Caco-2 (cell line): ENCODE measurements at regions not wholly inside any gene's neighbourhood (a gene's known extent, or its start where the extent isn't known, plus 50 kb on each side); places are given as distances from the start of the nearest gene placed in this dataset.

ENCODE experiments used
- BruUV-seq: library from RNA; stranded (reverse); fragments of 400-500 nt; replicated peaks from 2 replicates; lab custom pipeline; 2021; lab: Mats Ljungman, UMichigan
- CTCF ChIA-PET: fragments of 300-600 bp; sonication (Branson Sonifier 250); formaldehyde crosslinking; loops from one replicate; lab custom pipeline; 2022; ENCODE audit warnings: antibody characterized with exemption; lab: Charles Lee
- POLR2A ChIA-PET: fragments of 300-600 bp; sonication (Branson Sonifier 250); formaldehyde crosslinking; loops from one replicate; lab custom pipeline; 2022; ENCODE audit warnings: antibody characterized with exemption; lab: Charles Lee
- DNase-seq, 2 experiments: peaks; one replicate each; pipeline versions ENCODE4 v3.0.0 to v3.0.0-alpha.2; 2020 to 2022
- H3K27me3 ChIP-seq: replicated peaks from 2 replicates; pipeline ENCODE4 v1.6.0; 2011; ENCODE audit warnings: low read length; ENCODE audit not compliant: control insufficient read depth, insufficient read depth
- H3K36me3 ChIP-seq: 2 replicates; pipeline ENCODE4 v1.5.1; 2011; ENCODE audit warnings: low read length; ENCODE audit not compliant: control insufficient read depth, insufficient read depth
- H3K4me1 ChIP-seq: fragments of 250-450 bp; sonication (Bioruptor Pico); 2 replicates; pipeline ENCODE4 v1.5.1; 2020; ENCODE audit warnings: mild to moderate bottlenecking
- H3K4me3 ChIP-seq: 2 replicates; pipeline ENCODE4 v1.5.1; 2011; ENCODE audit warnings: low read depth, mild to moderate bottlenecking, control low read depth, low read length
- H3K9me3 ChIP-seq: fragments of 250-450 bp; sonication (Bioruptor Pico); 2 replicates; pipeline ENCODE4 v1.5.1; 2020; ENCODE audit warnings: mild to moderate bottlenecking, moderate library complexity
- H3K27ac Mint-ChIP-seq: one replicate; pipeline ENCODE4 v1.8.0; 2022; ENCODE audit warnings: mixed read lengths; ENCODE audit not compliant: unreplicated experiment
- H3K27me3 Mint-ChIP-seq: one replicate; pipeline ENCODE4 v1.8.0; 2022; ENCODE audit warnings: mixed read lengths; ENCODE audit not compliant: insufficient read depth, unreplicated experiment
- H3K36me3 Mint-ChIP-seq: one replicate; pipeline ENCODE4 v1.8.0; 2022; ENCODE audit warnings: mild to moderate bottlenecking, mixed read lengths; ENCODE audit not compliant: insufficient read depth, unreplicated experiment
- H3K4me1 Mint-ChIP-seq: one replicate; pipeline ENCODE4 v1.8.0; 2022; ENCODE audit warnings: low read depth, mixed read lengths; ENCODE audit not compliant: unreplicated experiment
- H3K4me3 Mint-ChIP-seq: one replicate; pipeline ENCODE4 v1.8.0; 2022; ENCODE audit warnings: mild to moderate bottlenecking, moderate library complexity, mixed read lengths; ENCODE audit not compliant: unreplicated experiment
- H3K9me3 Mint-ChIP-seq: one replicate; pipeline ENCODE4 v1.8.0; 2022; ENCODE audit warnings: mixed read lengths; ENCODE audit not compliant: unreplicated experiment
- CTCF ChIP-seq, 2 experiments: fragments of 200-600 bp in 1 of 2; IDR thresholded peaks; 1 replicate in 1 of 2; 2 replicates in 1 of 2; pipeline versions ENCODE4 v1.5.1 to v1.8.0; 2011 to 2022; ENCODE audit warnings: antibody characterized with exemption in 1 of 2, control low read depth in 1 of 2, inconsistent platforms in 1 of 2, low read depth in 1 of 2, low read length in 1 of 2, mild to moderate bottlenecking in 1 of 2, moderate library complexity in 1 of 2; ENCODE audit not compliant: insufficient read depth in 1 of 2, severe bottlenecking in 1 of 2, unreplicated experiment in 1 of 2
- intact Hi-C: fragments of 100-400 bp; cut with micrococcal nuclease; formaldehyde crosslinking; loops from one replicate; pipeline ENCODE4 v1.10.0; 2022; ENCODE audit not compliant: unreplicated experiment

DNA sequence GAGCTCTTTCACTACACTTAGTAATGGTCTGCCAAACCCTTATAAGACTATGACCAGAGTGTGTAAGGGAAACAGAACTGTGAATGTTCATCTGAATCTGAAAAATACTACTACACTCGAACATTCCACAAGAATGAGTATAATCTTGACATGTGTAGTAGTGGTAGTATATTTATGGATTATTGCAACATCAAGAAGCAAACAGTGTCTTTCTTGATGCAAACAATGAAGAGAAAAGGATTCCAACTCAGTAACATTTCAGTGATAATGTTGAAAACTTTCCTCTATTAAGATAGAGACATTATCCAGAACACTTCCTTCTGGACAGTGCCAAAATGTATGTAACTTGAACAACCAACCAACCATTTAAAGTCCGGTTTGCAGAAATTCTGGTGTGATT, 394.7 kb upstream of the CPEB2 start:
- H3K27me3 Mint-ChIP-seq, result no peaks in the 10 kb centered on the region
- ChIA-PET POLR2A (no interaction called here), CTCF (no interaction called here)
- H3K4me1 Mint-ChIP-seq, result no peaks in the 10 kb centered on the region
- H3K27me3 ChIP-seq, result no peaks in the 10 kb centered on the region
- no peaks in the 10 kb centered on the region for H3K36me3 ChIP-seq
- H3K9me3 ChIP-seq, result no peaks in the 10 kb centered on the region
- no peaks in the 10 kb centered on the region for H3K36me3 Mint-ChIP-seq
- H3K27ac Mint-ChIP-seq, result no peak overlapping the region
- TF ChIP-seq CTCF (IDR thresholded peaks at IDR 0.05; ENCODE audit: insufficient read depth in 1 of 2, low read depth in 1 of 2, low read length in 1 of 2, severe bottlenecking in 1 of 2, unreplicated experiment in 1 of 2), result no peak
- H3K4me1 ChIP-seq, result no peaks in the 10 kb centered on the region
- no TSS peak for BruUV-seq
- DNase-seq, result no peak
- intact Hi-C loops, result no loop called here
- H3K9me3 Mint-ChIP-seq, result no peaks in the 10 kb centered on the region
- no peak overlapping the region for H3K4me3 ChIP-seq
- no peak overlapping the region for H3K4me3 Mint-ChIP-seq

- Histone ChIP-seq H3K4me1 (no peaks in the 10 kb centered on the region), H3K27me3 (no peaks in the 10 kb centered on the region), H3K9me3 (no peaks in the 10 kb centered on the region), H3K4me3 (no peak overlapping the region), H3K36me3 (no peaks in the 10 kb centered on the region)
- TF ChIP-seq CTCF (IDR thresholded peaks at IDR 0.05; ENCODE audit: insufficient read depth in 1 of 2, low read depth in 1 of 2, low read length in 1 of 2, severe bottlenecking in 1 of 2, unreplicated experiment in 1 of 2), result no peak
- H3K9me3 Mint-ChIP-seq, result no peaks in the 10 kb centered on the region
- no peaks in the 10 kb centered on the region for H3K4me1 Mint-ChIP-seq
- ChIA-PET POLR2A (no interaction called here), CTCF (no interaction called here)
- DNase-seq, result no peak
- intact Hi-C loops, result no loop called here
- no peaks in the 10 kb centered on the region for H3K36me3 Mint-ChIP-seq
- no peak overlapping the region for H3K4me3 Mint-ChIP-seq
- BruUV-seq, result no TSS peak
- no peak overlapping the region for H3K27ac Mint-ChIP-seq
- no peaks in the 10 kb centered on the region for H3K27me3 Mint-ChIP-seq
Measured at GRCh38 chr4:14608630-14609029, 393.7 kb upstream of the CPEB2 start.

DNA sequence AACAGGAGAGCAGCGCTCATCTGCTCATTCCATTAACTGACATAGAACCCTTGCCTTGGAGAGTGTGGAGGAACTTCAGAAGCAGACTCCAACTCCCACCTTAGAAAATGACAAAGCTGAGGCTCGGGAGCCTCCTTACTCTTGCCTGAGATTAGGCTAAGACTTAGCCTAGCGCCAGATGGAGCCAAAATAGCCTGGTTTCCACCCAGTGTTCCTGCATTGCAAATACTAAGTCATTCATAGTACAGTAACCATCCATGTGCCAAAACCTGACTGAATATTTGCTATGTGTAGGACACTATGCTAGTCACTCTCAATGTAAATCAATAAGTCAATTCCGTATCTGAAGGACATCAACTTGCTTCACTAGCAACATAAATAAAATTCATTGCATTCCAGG, 387.4 kb upstream of the CPEB2 start:
- Mint-ChIP-seq H3K4me3 (no peak overlapping the region), H3K27ac (no peak overlapping the region), H3K4me1 (no peaks in the 10 kb centered on the region), H3K9me3 (no peaks in the 10 kb centered on the region), H3K27me3 (peaks cover 3% of the 10 kb centered on the region), H3K36me3 (no peaks in the 10 kb centered on the region)
- H3K4me1 ChIP-seq, result no peaks in the 10 kb centered on the region
- no peak overlapping the region for H3K4me3 ChIP-seq
- ChIA-PET POLR2A (no interaction called here), CTCF (no interaction called here)
- no peaks in the 10 kb centered on the region for H3K9me3 ChIP-seq
- no peak for TF ChIP-seq CTCF (IDR thresholded peaks at IDR 0.05; ENCODE audit: insufficient read depth in 1 of 2, low read depth in 1 of 2, low read length in 1 of 2, severe bottlenecking in 1 of 2, unreplicated experiment in 1 of 2)
- DNase-seq, result no peak
- intact Hi-C loops, result no loop called here
- H3K36me3 ChIP-seq, result no peaks in the 10 kb centered on the region
- no peaks in the 10 kb centered on the region for H3K27me3 ChIP-seq
- no TSS peak for BruUV-seq
